HG03460 (cell line): ENCODE measurements at regions not wholly inside any gene's neighbourhood (a gene's known extent, or its start where the extent isn't known, plus 50 kb on each side); places are given as distances from the start of the nearest gene placed in this dataset.

ENCODE experiments used
- ATAC-seq: cut with Tn5 transposase; IDR thresholded peaks from one replicate; pipeline ENCODE4 v1.9.1; 2021; ENCODE audit not compliant: unreplicated experiment

DNA sequence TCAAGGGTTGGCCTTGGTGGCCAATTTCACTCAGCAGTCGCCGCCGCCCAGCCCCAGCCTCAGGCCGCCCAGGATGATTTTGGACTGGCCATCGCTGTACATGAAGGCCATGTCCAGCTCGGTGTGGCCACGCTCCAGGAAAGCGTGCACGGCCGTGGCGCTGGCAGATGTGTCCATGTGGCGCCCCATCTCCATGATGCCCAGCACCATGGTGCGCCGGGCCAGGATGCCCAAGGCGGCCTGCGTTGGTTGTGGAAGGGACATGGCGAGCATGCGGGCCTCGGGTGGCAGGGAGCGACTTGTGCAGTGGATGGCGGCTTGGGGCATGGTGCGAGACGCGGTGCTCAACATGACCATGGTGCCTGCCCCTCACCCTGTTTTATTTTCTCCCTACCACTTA lies 55.4 kb downstream of the ZCCHC12 start:
- ATAC-seq, result no peak

- ATAC-seq, result no peak
Measured at GRCh38 chrX:118879586-118879985, 56.0 kb downstream of the ZCCHC12 start.

DNA sequence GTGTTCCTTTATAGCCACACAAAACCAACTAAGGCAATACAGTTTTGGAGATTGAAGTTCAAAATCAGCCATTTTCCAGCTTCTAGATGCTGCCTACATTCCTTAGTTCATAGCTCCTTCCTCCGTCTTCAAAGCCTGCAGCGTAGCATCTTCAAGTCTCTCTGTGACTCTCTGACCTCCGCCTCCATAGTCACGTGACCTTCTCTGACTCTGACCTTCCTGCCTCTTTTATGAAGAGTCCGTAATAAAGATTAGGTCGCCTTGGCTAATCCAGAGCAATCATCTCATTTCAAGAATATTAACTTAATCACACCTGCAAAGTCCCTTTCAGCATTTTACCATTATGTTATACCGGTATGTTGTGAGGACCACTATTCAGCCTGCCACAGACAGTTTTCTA lies 60.4 kb downstream of the ZCCHC12 start:
- ATAC-seq, result no peak

GRCh38 chrX:118884552-118885138 lies 61.0 kb downstream of the ZCCHC12 start:
- ATAC-seq, result no peak

DNA sequence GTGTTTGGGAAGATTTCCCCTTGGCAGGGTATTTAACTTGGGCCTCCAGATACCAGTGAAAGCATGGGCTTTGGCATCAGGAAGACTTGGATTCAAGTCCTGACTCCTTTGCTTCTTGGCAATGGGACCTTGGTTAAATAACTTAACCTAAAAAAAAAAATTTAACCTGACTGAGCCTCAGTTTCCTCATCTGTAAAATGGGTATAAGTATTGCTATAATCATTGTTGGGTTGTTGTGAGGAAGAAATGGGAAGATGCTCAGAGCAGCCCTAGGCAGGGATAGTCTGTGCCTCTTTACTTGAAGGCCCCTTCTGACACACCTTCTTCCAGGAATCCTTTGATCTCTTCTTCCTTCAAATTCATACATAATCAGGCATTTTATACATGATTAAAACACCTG lies 70.3 kb downstream of the ZCCHC12 start:
- no peak for ATAC-seq

- no peak for ATAC-seq
Measured at GRCh38 chrX:118901991-118902390, 72.4 kb upstream of the LONRF3 start.

GRCh38 chrX:118904218-118904617 lies 70.2 kb upstream of the LONRF3 start:
- peak; percentile 61 for ATAC-seq

DNA sequence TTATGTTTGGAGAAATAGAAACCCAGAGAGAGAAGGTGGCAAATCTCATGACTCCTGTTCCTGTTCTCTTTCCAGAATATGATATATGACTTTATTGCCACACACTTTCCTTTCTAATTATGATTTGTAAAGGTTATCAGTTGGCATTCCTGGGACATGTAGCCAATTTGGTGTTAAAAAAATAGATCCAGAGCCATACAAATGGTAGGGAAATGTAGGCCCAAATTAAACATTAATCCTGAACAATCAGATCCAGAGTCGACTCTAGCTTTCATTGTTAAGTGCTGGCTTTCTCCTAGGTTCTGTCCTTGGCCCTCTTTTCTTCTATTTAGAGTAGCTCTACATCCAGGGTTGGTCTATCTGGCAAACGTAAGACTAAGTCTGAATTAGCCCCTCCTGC lies 69.8 kb upstream of the LONRF3 start:
- ATAC-seq, result no peak
